HCEC 1CT (cell line): ENCODE measurements at regions not wholly inside any gene's neighbourhood (a gene's known extent, or its start where the extent isn't known, plus 50 kb on each side); places are given as distances from the start of the nearest gene placed in this dataset.

Experiments
- DNase-seq: peaks from one replicate; pipeline ENCODE4 v3.0.0-alpha.2; 2017

- peak; percentile 36 for DNase-seq
These were observed 206.5 kb upstream of the EEA1 start for GRCh38 chr12:93135286-93136239.

- DNase-seq = no peak
These were observed 207.4 kb upstream of the EEA1 start for GRCh38 chr12:93136253-93137055.

- DNase-seq = peak; percentile 88
These were observed 208.8 kb upstream of the EEA1 start for GRCh38 chr12:93137656-93138612.

GRCh38 chr12:93139028-93139665 lies 210.1 kb upstream of the EEA1 start:
- DNase-seq = no peak

GRCh38 chr12:93140325-93140724 lies 211.2 kb upstream of the EEA1 start:
- no peak for DNase-seq

- DNase-seq = no peak
These were observed 211.7 kb upstream of the EEA1 start for GRCh38 chr12:93140801-93141200.

GRCh38 chr12:93142881-93143280 lies 213.8 kb upstream of the EEA1 start:
- no peak for DNase-seq

- DNase-seq = no peak
These were observed 215.0 kb upstream of the EEA1 start for GRCh38 chr12:93144109-93144508.

GRCh38 chr12:93145086-93145485 lies 216.0 kb upstream of the EEA1 start:
- no peak for DNase-seq

GRCh38 chr12:93146263-93146939 lies 217.3 kb upstream of the EEA1 start:
- peak; percentile 25 for DNase-seq

GRCh38 chr12:93146970-93147369 lies 217.9 kb upstream of the EEA1 start:
- DNase-seq = no peak

- DNase-seq = no peak
These were observed 219.3 kb upstream of the EEA1 start for GRCh38 chr12:93148412-93148811.

- no peak for DNase-seq
These were observed 220.1 kb upstream of the EEA1 start for GRCh38 chr12:93149229-93149628.

- DNase-seq = no peak
These were observed 222.1 kb upstream of the EEA1 start for GRCh38 chr12:93151079-93151762.

- no peak for DNase-seq
These were observed 223.5 kb upstream of the EEA1 start for GRCh38 chr12:93152617-93153016.

GRCh38 chr12:93153321-93153720 lies 224.2 kb upstream of the EEA1 start:
- peak; percentile 58 for DNase-seq

GRCh38 chr12:93154096-93154728 lies 223.5 kb upstream of the NUDT4 start:
- DNase-seq = no peak

GRCh38 chr12:93154753-93155480 lies 222.8 kb upstream of the NUDT4 start:
- DNase-seq = no peak

- no peak for DNase-seq
These were observed 221.5 kb upstream of the NUDT4 start for GRCh38 chr12:93156086-93156716.
